Right lobe of liver (tissue), 4 donors: ENCODE measurements at regions not wholly inside any gene's neighbourhood (a gene's known extent, or its start where the extent isn't known, plus 50 kb on each side); places are given as distances from the start of the nearest gene placed in this dataset.

Experiments used
- CTCF ChIP-seq, 4 donors: fragments of 200-600 bp in 3 of 4; fragments of 450-650 bp in 1 of 4; IDR thresholded peaks; one replicate each; pipeline versions ENCODE4 v1.5.1 to v1.8.0; 2016 to 2022; ENCODE audit warnings: antibody characterized with exemption in 4 of 4, mild to moderate bottlenecking in 2 of 4
- POLR2A ChIP-seq: fragments of 450-650 bp; IDR thresholded peaks from one replicate; pipeline ENCODE4 v1.6.1; 2017; ENCODE audit warnings: antibody characterized with exemption, mild to moderate bottlenecking
- donor health status: DM: no; HTN: no; CAD: no.
- donor health status: DM: no; HTN: no; CAD: no.
- donor health status: DM: no; HTN: yes; CAD: no.

- TF ChIP-seq CTCF (IDR thresholded peaks at IDR 0.05): no peak
- TF ChIP-seq POLR2A: no peak
Observed at GRCh38 chr11:21636561-21636960, 556.3 kb upstream of the ANO5 start.
